ENCODE measurements at regions not wholly inside any gene's neighbourhood (a gene's known extent, or its start where the extent isn't known, plus 50 kb on each side); places are given as distances from the start of the nearest gene placed in this dataset.

- no peak for DNase-seq (ENCODE audit: extremely low spot score, unreplicated experiment)
- TF ChIP-seq CTCF (IDR thresholded peaks at IDR 0.05), result no peak
- Mint-ChIP-seq H3K9me3 (ENCODE audit: unreplicated experiment) (no peaks in the 10 kb centered on the region), H3K4me3 (ENCODE audit: unreplicated experiment) (no peak overlapping the region), H3K27ac (ENCODE audit: unreplicated experiment) (no peak overlapping the region), H3K27me3 (ENCODE audit: unreplicated experiment) (no peaks in the 10 kb centered on the region), H3K4me1 (ENCODE audit: unreplicated experiment) (peaks cover 6% of the 10 kb centered on the region), H3K36me3 (ENCODE audit: unreplicated experiment) (no peaks in the 10 kb centered on the region)
Observed at GRCh38 chr20:50271176-50271575, 80.5 kb downstream of the CEBPB start.

- Mint-ChIP-seq H3K36me3 (ENCODE audit: unreplicated experiment) (no peaks in the 10 kb centered on the region), H3K27ac (ENCODE audit: unreplicated experiment) (no peak overlapping the region), H3K4me3 (ENCODE audit: unreplicated experiment) (no peak overlapping the region), H3K9me3 (ENCODE audit: unreplicated experiment) (no peaks in the 10 kb centered on the region), H3K4me1 (ENCODE audit: unreplicated experiment) (peaks cover 6% of the 10 kb centered on the region), H3K27me3 (ENCODE audit: unreplicated experiment) (no peaks in the 10 kb centered on the region)
- no peak for DNase-seq (ENCODE audit: extremely low spot score, unreplicated experiment)
- TF ChIP-seq CTCF (IDR thresholded peaks at IDR 0.05), result no peak
Observed at GRCh38 chr20:50271612-50272011, 81.0 kb downstream of the CEBPB start.

- H3K4me1 Mint-ChIP-seq (ENCODE audit: unreplicated experiment), result peaks cover 2% of the 10 kb centered on the region
- DNase-seq (ENCODE audit: extremely low spot score, unreplicated experiment), result no peak
- H3K36me3 Mint-ChIP-seq (ENCODE audit: unreplicated experiment), result no peaks in the 10 kb centered on the region
- H3K27me3 Mint-ChIP-seq (ENCODE audit: unreplicated experiment), result no peaks in the 10 kb centered on the region
- H3K4me3 Mint-ChIP-seq (ENCODE audit: unreplicated experiment), result no peak overlapping the region
- TF ChIP-seq CTCF (IDR thresholded peaks at IDR 0.05), result no peak
- H3K9me3 Mint-ChIP-seq (ENCODE audit: unreplicated experiment), result no peaks in the 10 kb centered on the region
- no peak overlapping the region for H3K27ac Mint-ChIP-seq (ENCODE audit: unreplicated experiment)
Observed at GRCh38 chr20:50272030-50272723, 81.5 kb downstream of the CEBPB start.

- Mint-ChIP-seq H3K27me3 (ENCODE audit: unreplicated experiment) (no peaks in the 10 kb centered on the region), H3K27ac (ENCODE audit: unreplicated experiment) (no peak overlapping the region), H3K36me3 (ENCODE audit: unreplicated experiment) (no peaks in the 10 kb centered on the region), H3K4me3 (ENCODE audit: unreplicated experiment) (no peak overlapping the region), H3K9me3 (ENCODE audit: unreplicated experiment) (no peaks in the 10 kb centered on the region), H3K4me1 (ENCODE audit: unreplicated experiment) (peaks cover 2% of the 10 kb centered on the region)
- no peak for DNase-seq (ENCODE audit: extremely low spot score, unreplicated experiment)
- TF ChIP-seq CTCF (IDR thresholded peaks at IDR 0.05), result no peak
Observed at GRCh38 chr20:50272724-50273446, 82.3 kb downstream of the CEBPB start.
